Neutrophil (primary cell): ENCODE measurements at regions not wholly inside any gene's neighbourhood (a gene's known extent, or its start where the extent isn't known, plus 50 kb on each side); places are given as distances from the start of the nearest gene placed in this dataset.

Source experiments
- H3K27ac ChIP-seq: fragments of 200-600 bp; sonication (generic); 2 replicates; pipeline ENCODE4 v1.5.1; 2016; ENCODE audit warnings: mild to moderate bottlenecking, moderate library complexity
- H3K27me3 ChIP-seq: fragments of 200-600 bp; sonication (generic); 2 replicates; pipeline ENCODE4 v1.6.0; 2016; ENCODE audit warnings: mild to moderate bottlenecking
- H3K36me3 ChIP-seq: fragments of 200-600 bp; sonication (generic); 2 replicates; pipeline ENCODE4 v1.5.1; 2017
- H3K4me1 ChIP-seq, 2 experiments: fragments of 200-600 bp in 1 of 2; sonication (generic) in 1 of 2; 1 replicate in 1 of 2; 2 replicates in 1 of 2; pipeline versions ENCODE4 v1.5.1 to v1.6.1; 2013 to 2016; ENCODE audit warnings: low read depth in 1 of 2, low read length in 1 of 2, mild to moderate bottlenecking in 1 of 2, moderate library complexity in 1 of 2; ENCODE audit not compliant: control insufficient read depth in 1 of 2, insufficient read depth in 1 of 2
- H3K4me3 ChIP-seq, 2 experiments: fragments of 200-600 bp in 1 of 2; sonication (generic) in 1 of 2; 1 replicate in 1 of 2; 2 replicates in 1 of 2; pipeline ENCODE4 v1.5.1; 2013 to 2016; ENCODE audit warnings: low read depth in 1 of 2, low read length in 1 of 2, mild to moderate bottlenecking in 1 of 2, moderate library complexity in 1 of 2
- H3K9me3 ChIP-seq: fragments of 200-600 bp; sonication (generic); 2 replicates; pipeline ENCODE4 v1.5.1; 2016
- TF ChIP-seq, protein P1 (sequence below): fragments of 200-600 bp; sonication (generic); IDR thresholded peaks from 2 replicates; pipeline ENCODE4 v1.5.1; 2016; ENCODE audit warnings: antibody characterized with exemption

- Histone ChIP-seq H3K4me1 (no peaks in the 10 kb centered on the region), H3K9me3 (no peaks in the 10 kb centered on the region), H3K27me3 (peaks cover 46% of the 10 kb centered on the region), H3K36me3 (no peaks in the 10 kb centered on the region), H3K4me3 (no peak overlapping the region), H3K27ac (no peak overlapping the region)
- TF ChIP-seq, protein P1, sequence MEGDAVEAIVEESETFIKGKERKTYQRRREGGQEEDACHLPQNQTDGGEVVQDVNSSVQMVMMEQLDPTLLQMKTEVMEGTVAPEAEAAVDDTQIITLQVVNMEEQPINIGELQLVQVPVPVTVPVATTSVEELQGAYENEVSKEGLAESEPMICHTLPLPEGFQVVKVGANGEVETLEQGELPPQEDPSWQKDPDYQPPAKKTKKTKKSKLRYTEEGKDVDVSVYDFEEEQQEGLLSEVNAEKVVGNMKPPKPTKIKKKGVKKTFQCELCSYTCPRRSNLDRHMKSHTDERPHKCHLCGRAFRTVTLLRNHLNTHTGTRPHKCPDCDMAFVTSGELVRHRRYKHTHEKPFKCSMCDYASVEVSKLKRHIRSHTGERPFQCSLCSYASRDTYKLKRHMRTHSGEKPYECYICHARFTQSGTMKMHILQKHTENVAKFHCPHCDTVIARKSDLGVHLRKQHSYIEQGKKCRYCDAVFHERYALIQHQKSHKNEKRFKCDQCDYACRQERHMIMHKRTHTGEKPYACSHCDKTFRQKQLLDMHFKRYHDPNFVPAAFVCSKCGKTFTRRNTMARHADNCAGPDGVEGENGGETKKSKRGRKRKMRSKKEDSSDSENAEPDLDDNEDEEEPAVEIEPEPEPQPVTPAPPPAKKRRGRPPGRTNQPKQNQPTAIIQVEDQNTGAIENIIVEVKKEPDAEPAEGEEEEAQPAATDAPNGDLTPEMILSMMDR: no peak
Measured at GRCh38 chr17:34484193-34484733, 95.1 kb upstream of the TMEM132E start.

DNA sequence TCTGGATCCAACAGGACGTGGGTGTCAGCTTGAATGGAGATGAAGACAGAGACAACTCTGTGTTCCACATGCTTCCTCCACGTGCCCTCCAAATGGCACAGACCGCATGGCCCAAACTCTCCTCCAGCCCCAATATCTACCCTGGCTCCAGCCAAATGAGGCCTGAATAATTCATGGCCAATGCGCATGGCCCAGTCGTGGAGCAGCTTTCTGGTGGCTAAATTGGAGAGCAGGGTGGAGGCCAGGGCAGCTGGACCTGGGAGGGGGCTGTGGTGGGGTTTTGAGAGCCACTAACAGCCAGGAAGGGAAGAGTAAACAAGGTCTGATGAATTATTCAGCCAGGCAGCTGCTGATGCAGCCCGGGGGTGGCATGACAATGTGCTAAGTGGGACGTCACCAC, 96.7 kb upstream of the TMEM132E start:
- Histone ChIP-seq H3K27ac (no peak overlapping the region), H3K4me1 (no peaks in the 10 kb centered on the region), H3K27me3 (peaks cover 37% of the 10 kb centered on the region), H3K9me3 (no peaks in the 10 kb centered on the region), H3K4me3 (no peak overlapping the region), H3K36me3 (no peaks in the 10 kb centered on the region)
- TF ChIP-seq, protein P1: no peak

- Histone ChIP-seq H3K27ac (no peak overlapping the region), H3K4me3 (no peak overlapping the region), H3K36me3 (no peaks in the 10 kb centered on the region), H3K27me3 (peaks cover 36% of the 10 kb centered on the region), H3K4me1 (no peaks in the 10 kb centered on the region), H3K9me3 (no peaks in the 10 kb centered on the region)
- TF ChIP-seq, protein P1: no peak
Measured at GRCh38 chr17:34481779-34482178, 97.6 kb upstream of the TMEM132E start.

DNA sequence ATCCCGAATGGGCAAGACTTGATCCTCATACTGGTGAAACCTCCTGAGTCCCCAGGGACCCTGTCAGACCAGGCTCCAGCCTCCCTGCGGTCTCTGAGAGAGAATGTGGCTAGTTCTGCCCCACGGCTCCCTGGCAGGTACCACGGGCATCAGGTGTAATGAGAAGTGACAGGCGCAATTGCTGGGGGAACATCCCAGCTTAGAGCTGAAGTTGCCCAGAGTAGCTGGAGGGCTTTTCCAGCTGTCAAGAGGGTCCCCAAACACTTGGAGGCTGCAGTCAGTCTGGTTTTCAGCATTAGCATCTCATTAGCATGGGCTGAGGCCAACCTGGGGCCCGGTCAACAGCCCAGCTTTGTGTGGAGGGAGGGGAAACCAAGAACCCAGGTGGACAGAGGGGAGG, 100.0 kb upstream of the TMEM132E start:
- H3K36me3 ChIP-seq: no peaks in the 10 kb centered on the region
- TF ChIP-seq, protein P1: no peak
- H3K27me3 ChIP-seq: peaks cover 43% of the 10 kb centered on the region

GRCh38 chr17:34478244-34478643, 101.1 kb upstream of the TMEM132E start:
- no peak overlapping the region for H3K4me3 ChIP-seq
- H3K27ac ChIP-seq: no peak overlapping the region

More for the DNA sequence above, 100.0 kb upstream of the TMEM132E start:
- Histone ChIP-seq H3K4me3 (no peak overlapping the region), H3K4me1 (no peaks in the 10 kb centered on the region), H3K27ac (no peak overlapping the region), H3K9me3 (no peaks in the 10 kb centered on the region)

More at GRCh38 chr17:34478244-34478643, 101.1 kb upstream of the TMEM132E start:
- no peaks in the 10 kb centered on the region for H3K4me1 ChIP-seq
- no peaks in the 10 kb centered on the region for H3K9me3 ChIP-seq
- TF ChIP-seq, protein P1: no peak
- no peaks in the 10 kb centered on the region for H3K36me3 ChIP-seq
- peaks cover 43% of the 10 kb centered on the region for H3K27me3 ChIP-seq
